GM18868 (cell line): ENCODE measurements at regions not wholly inside any gene's neighbourhood (a gene's known extent, or its start where the extent isn't known, plus 50 kb on each side); places are given as distances from the start of the nearest gene placed in this dataset.

ENCODE experiments used
- ATAC-seq: cut with Tn5 transposase; IDR thresholded peaks from one replicate; pipeline ENCODE4 v1.9.1; 2021; ENCODE audit warnings: mild to moderate bottlenecking, moderate library complexity; ENCODE audit not compliant: unreplicated experiment

DNA sequence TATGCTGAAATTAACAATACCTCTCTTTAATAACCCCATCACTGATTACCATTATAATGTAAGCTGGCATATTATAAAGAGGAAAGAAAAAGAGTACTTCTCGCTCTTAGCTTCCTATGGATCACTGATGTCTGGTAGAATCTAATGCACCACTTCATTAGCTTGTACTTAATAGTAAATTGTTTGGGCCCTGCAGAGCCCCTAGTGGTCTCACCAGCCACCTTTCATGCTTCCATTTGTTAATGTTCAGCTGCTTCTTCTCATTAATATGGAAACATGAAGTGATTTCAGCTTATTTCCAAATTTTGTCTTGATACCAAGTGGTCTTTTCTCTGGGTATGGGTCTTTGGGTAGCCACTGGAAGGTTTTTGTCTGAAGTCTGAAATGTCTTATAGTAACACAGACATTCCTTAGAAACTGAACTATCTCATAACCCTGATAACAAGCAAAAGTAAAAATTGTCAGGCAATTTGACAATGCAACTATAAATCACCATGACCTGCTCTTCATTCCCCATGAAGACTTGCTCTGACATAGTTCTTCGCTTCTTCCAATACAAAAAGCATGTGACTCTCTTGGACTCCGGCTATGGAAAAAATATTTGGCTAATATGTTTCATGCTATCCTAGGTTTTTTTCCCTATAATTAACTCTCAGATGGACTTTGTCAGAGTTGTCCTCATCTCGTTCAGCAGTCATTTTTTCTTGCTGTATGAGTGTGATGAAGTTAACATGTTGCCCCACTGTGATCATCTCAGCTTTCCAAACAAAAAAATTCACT lies 395.8 kb upstream of the MARCKS start:
- no peak for ATAC-seq

DNA sequence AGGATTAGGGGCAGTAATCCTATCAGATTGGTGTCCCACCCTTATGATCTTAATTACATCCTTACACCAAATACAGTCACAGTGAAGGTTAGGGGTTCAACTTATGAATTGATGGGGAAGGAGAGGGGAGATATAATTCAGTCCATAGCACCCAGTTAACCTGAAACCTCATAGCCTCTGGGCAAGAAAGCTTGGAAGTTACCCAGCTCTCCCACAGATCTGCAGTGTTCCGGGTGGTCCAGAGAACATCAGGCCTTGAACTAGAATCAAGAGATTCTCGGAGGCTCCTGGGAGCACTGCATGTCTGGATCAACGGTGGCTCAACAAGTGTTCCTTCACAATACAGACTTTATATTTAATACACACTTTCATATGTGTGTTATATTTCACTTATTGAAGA lies 392.6 kb upstream of the MARCKS start:
- no peak for ATAC-seq

DNA sequence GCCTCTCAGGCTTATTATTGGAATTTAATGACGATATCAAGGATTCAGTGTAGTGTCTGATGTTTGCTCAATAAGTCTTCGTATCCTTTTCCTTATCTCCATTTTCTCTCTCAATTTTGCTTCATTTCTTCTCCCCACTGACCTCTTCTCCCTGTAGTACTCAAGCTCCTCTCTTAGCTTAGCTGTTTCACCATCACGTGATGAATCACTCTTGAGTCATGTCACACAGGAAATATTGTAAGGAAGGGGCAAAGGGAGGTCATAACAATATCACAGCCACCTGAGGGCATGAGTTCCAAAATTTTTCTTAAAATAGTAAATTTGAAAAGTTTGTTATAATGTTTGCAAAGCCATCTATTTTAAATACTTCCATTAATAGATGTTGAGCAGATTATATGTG lies 392.2 kb upstream of the MARCKS start:
- peak; percentile 56 for ATAC-seq

DNA sequence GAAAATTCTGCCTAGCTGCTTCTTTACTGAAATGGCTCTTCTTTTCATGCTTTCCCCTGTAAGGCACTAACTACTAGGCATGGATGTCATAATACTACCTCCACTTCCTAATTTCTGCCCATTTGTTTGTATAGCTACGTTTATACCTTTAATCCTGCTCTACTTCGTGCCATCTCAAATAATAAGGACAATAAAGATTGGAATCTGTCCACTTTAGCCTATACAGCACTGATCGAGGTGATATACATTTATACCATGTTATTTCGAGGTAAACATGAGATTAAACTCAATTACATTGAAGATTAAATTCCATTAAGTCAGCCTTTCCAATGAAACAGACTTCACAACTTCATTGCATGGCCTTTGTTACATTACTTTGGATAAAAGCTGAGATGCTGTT lies 390.6 kb upstream of the MARCKS start:
- ATAC-seq, result no peak

DNA sequence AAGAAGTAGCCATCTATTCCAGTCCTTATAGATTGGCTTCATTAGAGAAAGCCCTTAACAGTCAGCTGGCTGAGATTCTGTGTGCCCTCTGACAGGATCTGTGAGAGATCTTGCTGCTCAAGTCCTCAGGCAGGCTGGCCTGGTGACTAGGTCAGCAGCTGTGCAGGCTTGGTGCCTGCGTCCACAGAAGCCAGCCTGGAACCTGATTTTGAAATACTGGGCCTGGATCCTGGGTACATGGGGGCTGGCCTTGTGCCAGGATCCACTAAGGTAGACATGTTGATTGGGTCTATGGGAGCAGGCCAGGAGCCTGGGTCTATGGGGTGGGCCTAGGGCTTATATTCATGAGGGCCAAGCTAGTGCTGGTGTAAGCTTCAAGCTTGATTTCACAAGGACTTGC lies 381.8 kb upstream of the MARCKS start:
- ATAC-seq, result no peak

DNA sequence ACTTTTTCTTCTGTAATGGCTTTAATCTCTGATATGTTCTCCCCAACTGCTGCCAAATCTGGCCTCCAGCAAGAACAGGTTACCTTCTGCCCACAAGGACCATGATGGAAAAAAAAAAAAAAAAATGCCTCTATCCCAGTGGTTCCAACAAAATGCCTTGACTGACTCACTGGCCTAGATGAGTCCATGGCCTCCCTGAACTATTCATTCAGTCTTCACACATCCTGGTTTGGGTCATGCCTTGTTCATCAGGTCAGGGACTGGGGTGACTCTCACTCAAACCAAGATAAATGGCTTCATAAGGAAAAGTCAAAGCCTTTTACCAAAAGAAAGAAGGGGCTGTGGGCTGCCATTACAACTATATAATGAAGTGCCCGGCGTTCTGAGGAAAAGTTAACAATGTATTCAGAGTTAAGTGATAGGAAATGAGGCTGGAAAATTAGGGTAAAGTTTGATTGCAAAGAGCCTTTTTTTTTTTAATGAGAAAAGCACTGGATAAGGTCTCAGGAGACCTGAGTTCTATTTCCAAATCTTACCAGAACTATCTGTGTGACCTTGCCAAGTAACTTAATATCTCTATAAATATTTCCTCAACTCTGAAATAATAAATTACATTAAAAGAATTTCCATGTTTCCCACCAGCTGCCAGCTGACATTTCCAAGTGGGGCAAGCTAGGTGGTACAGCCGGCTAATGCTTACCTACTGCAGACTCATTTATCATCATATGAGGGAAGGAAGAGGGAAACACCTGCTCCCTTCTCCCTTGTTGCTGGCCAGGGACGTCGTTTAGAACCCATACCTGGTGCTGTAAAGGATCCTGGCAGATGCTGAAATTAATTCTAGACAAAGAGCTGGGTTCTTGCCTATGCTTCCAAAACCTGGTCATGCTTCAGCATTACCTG lies 380.0 kb upstream of the MARCKS start:
- ATAC-seq, result no peak

DNA sequence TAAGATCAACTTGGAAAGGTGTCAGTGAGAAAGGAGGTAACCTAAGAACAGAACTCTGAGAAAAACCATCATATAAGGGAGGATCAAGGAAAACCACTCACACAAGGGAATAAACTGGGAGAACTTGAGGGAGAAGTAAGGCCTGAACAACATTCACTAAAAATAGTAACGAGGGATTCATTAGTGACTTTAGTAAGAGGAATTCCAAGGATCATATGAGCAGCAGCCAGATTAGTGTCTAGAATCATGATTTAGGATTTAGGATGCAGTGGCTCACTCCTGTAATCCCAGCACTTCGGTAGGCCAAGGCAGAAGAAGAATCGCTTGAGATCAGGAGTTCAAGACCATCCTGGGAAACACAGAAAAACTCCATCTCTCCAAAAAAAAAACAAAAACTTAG lies 376.5 kb upstream of the MARCKS start:
- ATAC-seq, result no peak

DNA sequence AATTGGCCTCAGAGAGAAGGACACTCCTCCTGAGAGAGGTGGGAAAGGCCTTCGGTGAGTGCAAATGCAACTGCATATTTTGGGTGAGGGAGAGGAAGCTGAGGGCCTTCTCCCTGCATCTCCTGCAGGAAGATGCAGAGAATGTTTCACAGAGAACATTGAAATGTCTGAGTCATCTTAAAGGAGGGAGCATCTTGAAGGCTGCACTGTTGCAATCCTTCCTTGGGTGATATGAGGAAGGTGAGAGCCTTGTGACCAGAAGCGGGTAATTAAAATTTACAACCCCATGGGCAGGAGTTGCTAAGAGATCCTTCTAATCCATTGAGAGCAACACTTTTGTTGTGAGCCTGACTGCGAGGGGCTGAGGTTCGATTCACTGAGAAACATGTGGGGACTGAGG lies 375.7 kb upstream of the MARCKS start:
- no peak for ATAC-seq

DNA sequence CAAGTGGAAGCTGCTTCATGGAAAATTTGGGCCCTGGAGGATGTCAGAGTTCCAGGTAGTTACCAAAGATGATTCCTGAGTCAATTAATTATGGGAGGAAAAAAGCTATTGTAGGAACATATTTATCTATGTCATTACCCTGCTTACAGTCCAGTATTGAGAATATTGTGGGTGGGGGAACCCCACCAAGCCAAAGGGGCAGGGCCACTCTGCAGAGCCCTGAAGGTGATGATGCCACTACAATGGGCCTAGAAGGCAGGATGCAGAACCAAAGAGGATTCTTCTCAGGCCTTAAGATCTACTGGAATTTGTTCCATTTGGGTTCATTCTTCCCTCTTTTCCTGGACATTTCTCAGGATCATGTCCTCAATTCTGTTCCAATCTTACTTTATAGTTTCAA lies 375.2 kb upstream of the MARCKS start:
- peak; percentile 69 for ATAC-seq

DNA sequence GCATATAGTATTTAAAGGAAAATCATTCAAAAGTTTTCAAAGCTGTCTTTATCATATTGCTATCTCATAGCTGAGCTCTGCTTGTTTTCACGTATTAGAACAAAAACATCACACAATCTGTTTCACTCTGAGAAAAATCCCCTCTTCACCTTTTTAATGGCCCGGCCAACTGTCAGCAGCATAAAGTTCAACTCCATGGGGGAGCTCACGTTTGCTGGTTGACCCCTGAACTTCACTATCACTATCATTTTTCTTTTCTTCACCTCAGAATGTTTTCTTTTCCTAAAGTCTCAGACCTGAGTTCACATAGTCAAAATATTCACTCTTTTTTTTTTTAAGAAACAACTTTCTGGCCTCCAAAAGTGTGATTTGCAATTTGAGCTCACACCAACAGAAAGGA lies 374.4 kb upstream of the MARCKS start:
- ATAC-seq, result no peak

DNA sequence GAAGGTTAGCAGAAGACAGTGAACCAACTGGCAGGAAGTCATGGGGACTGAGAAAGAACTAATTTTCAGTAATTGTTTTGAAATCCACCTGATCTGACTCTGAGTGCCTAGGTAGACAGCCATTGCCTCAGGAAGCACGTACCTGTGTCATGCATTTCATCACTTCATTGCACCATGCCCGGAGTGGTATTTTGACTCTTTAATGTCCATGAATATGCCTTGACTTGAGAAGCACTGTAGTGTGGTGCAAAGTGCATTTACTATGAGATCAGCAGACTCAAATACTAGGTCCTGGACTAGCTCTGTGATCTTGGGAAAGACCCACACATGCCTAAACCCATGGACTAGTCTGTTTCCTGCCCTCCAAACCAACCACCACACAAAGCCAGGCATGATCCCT lies 370.9 kb upstream of the MARCKS start:
- ATAC-seq, result no peak

DNA sequence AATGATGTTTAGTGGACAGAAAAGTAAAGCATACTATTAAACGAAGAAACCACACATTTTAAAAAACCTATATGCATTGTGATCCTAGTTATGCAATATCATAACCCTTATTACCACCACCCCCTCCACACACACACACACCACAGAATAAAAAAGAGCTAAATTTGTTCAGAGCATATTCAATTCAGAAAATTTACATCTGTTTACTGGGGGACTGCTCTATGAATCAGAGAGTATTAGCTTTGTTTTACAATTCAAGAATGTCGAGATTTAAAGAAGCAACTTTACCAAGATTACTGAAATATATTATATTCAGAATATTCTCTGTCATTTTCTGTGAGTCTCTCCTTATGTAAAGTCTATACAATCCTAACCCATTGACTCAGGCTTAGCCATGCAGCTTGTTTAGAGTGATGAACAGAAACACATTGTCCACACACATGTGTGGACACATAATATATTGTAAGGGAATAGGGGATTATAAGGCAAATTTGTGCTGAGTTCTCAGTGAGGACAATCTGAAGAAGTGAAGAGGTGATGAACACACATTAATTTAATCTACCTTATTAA lies 369.6 kb upstream of the MARCKS start:
- ATAC-seq, result no peak

DNA sequence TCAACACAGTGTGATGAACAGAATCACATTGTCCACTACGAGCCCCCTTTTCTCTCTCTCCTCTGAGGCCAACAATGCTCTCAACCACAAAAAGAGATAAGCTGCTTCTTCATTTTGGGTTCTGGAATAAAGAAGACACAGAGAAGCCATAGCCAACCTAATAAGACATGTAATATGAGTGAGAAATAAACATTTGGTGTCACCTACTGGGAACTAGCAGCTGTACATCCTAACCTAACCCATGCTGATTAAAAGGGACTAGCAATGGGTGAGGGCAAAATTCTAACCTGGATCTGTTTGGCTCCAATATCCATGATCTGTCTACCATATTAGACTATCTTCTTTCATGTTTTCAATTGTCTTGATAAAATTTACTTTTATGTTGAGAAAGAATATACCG lies 369.1 kb upstream of the MARCKS start:
- no peak for ATAC-seq

DNA sequence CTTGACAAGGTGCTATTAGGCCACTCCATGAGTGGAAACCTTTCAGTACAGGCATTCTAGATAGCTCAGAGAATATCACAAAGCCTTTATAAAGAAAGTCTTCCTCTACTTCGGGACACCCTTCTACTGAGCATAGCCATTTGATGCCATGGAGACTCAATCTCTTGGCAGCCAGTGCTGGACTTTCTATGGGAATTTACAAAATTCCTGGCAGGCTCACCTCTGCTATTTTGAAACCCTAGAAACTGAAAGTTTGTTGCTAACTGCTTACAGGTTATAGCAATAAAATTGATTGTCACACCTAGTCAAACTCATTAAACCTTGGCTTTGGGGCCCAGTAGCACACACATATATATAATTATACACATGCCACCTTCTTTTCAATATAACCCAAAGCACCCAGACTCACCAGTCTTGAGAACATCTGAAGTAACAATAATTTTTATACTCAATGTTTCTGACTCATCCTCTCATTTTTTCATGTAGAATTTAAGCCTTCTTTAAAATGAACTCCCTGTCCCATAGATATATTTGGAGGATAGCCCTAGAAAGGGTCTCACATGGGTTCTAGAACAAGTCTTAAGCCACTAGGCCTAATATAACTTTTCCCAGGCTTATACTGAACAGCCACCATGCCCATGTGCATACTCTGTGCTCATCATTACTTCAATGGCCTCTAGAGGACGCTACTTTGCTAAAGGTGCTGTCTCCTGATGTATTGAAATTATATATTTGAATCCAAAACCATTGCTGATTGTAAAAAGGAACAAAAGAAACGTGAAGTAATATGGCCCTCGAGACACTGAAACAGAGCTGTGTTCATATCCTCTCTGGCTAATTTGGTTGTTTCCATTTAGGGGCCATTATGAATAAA lies 368.1 kb upstream of the MARCKS start:
- ATAC-seq, result no peak

DNA sequence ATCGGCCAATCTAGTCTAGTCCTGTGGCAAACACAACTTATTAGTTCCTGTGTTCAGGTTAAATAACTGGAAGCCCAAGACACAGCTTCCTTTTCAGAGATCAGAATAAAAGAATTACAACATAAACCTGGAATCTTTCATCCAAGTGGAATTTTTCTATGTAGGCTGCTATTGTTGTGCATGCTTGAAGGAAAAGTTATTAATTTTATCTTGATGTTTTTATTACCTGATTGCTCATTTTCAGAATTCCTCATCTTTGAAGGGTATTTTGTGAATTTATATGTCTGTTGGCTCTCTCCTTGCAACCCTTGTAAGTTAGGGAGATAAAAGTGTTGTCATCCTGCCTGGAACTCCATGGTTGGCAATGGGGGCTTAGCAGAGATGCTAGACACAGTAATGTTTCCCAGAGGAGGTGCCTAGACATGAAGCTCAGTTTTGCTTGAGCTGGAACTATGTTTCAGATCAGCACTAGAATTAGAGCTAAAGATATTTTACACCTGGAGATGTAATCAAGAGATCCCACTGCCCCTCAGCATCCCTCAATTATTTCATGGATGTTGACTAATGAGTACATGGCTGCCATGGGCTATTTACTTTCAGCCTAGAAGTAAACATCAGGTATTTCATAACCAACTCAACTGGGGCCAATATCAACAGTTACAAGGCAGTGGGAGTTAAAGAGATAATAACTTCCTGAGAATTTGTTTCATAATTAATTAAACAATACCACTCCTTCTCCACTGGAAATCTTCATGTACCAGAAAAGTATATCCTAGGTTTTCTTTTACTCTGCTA lies 367.0 kb upstream of the MARCKS start:
- ATAC-seq, result no peak

DNA sequence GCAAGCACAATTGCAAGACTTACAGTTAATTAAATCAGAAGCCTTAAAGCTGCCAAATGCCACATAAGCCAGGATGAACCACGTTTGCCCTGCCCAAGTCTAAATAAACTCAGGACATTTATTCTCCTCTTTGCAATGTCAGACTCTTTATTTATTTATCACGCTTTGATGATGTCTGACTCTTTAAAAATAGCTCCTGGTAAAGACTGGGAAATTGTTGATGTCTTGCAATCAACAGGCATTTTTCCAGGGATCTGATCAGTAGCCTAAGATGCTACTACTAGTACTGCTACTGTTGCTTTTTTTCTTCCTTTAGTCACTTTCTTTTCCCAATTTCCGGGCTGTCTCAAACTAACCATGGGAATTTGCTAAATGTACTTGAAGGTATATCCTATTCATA lies 365.8 kb upstream of the MARCKS start:
- no peak for ATAC-seq

DNA sequence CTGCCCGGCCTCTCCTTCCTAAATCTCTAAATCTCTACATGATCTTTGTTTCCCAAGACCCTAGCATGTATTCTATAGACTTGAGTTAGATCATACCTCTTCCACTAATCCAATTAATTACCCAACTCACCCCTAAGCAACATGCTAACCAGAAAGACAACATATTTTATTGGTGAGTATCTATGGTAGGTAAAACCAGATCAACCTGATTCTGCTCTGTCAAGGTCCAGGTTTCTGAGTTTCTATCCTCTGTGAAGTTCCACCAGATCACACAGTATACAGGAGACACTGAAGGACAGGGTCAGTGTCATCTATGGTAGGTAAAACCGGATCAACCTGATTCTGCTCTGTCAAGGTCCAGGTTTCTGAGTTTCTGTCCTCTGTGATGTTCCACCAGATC lies 363.2 kb upstream of the MARCKS start:
- ATAC-seq, result no peak

DNA sequence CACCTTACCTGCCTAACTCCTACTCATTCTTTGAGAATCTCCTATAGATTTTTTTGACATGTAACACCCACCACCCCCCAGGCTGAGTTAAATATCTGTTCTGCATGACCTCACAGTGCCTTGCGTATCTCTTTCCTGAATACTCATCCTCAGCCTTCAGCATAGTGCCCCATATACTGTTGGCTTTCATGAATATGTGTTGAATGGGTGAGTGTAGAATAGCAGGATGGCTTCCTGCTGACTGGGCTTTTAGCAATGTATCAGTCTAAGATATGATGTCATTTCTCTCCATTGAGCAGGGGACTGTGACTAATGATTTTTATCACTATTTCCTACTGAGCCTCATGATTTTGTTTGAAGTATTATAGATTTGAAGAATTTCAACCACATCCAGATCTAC lies 361.6 kb upstream of the MARCKS start:
- no peak for ATAC-seq

DNA sequence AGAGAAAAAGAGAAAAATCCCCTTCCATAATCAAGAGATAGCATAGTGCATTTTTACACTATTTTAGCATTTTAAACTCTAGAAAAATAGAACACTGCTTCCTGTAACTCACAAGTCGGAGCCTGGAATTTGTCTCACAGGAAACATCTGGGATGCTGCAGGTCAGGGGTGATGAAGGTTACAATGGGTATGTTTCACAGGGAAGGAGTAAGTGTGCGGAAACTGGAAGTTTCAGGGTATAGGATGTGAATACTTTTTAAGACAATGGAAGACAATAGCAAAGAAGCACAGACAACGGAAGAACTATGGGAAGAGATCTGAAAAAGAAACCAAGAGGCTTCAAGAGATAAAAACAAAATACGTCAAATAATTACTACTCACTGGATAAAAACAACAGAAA lies 361.0 kb upstream of the MARCKS start:
- ATAC-seq, result no peak

DNA sequence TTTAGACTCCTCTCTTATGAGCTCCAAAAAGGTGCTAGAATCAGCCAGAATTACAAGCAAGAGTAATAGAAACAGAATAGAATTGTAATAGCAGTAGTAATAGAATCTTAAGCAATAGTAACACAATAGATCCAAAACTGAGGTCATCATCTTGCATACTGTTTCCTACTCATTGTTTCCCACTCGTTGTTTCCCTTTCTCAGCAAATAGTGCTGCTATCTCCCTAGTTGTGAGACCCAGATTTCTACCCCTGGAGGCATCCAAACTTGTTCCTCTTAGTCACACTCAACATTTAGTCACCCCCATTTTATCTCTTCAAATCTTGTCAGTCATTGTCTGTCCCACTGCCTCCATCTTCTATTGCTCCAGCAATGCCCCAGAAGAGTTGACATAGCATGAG lies 356.9 kb upstream of the MARCKS start:
- ATAC-seq, result no peak
